Limb (tissue), 2 donors: ENCODE measurements at regions not wholly inside any gene's neighbourhood (a gene's known extent, or its start where the extent isn't known, plus 50 kb on each side); places are given as distances from the start of the nearest gene placed in this dataset.
A peak's percentile ranks its signal among the peaks of the same experiment; 100 is the strongest.
"Not testable (repeated sequence)": the region's sequence is repeated elsewhere in the genome, so short reads cannot be mapped to it uniquely, and the experiment has no call there.

ENCODE experiments used
- DNase-seq, 2 donors: peaks; one replicate each; pipeline ENCODE4 v3.0.0-alpha.2; 2016; ENCODE audit errors: extremely low spot score in 2 of 2

DNA sequence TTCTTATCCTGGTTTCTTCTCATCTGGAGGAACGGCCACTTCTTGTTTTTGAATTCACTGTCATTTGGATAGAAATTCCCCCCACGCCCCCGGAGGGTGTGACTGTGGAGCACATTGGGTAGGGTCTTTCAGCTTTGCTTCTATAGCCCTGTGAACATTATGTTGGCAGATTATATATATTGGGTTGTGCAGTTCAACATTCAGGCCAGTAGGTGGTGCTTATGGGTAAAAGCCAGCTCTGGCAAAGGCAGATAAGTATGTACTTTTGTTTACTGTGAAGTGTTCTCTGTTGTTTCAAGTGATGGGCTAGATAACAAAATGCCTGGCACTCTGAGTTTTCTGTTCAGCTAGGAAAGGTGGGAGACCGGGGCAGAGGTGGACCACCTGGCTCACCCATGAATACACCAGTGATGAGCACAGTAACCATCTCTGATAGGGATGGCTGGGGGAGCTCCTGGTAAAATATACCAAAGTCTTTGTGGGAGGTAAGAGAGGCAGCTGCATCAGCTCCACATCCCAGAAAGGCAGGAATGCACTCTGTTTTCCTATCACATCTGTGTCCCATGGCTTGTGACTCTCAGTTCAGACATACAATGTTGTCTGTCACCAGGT lies 1348.2 kb upstream of the RAG2 start:
- no peak for DNase-seq

GRCh38 chr11:37942081-37942480 lies 1344.0 kb upstream of the RAG2 start:
- no peak for DNase-seq

DNA sequence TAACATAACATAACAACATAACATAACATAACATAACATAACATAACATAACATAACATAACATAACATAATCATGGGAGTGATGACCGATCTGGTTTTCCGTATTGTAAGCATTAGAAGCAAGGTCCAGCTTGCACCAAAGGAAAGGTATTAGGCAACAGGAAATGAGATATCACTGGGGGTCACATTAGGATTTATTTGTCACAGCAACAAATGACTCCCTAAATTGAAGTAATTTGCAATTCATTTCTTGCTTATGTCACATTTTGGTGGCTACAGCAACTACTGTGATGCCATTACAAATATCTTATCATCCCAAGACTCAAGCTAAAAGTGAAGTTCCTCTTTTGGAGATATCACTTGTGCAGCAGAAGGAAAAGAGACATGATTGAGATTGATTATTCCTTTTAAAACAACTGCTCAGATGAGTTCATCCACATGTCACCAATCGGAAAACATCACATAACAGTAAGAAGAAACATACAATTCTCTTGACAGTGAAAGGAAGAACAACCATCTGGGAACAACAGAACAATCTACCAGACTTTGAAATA lies 1331.1 kb upstream of the RAG2 start:
- no peak for DNase-seq

GRCh38 chr11:37926772-37927171 lies 1328.7 kb upstream of the RAG2 start:
- no peak for DNase-seq

DNA sequence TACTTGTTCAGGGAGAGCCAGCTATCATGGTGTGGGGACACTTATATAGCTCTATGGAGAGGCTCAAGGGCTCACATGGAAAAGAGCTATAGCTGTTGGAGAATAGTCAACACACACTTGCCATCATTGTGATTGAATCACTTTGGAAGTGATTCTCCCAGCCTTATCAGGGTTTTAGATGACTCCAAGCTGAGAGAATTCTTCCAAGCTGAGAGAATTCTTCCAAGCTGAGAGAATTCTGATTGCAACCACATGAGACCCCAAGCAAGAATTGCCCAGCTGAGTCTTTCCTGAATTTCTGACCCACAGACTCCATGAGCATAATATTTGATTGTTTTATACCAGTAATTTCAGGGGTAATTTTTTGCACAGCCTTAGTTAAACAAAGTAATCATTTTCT lies 1318.3 kb upstream of the RAG2 start:
- DNase-seq = no peak

- no peak for DNase-seq
Observed at GRCh38 chr11:37914859-37915258, 1316.8 kb upstream of the RAG2 start.

- no peak for DNase-seq
Observed at GRCh38 chr11:37908219-37908548, 1310.1 kb upstream of the RAG2 start.

DNA sequence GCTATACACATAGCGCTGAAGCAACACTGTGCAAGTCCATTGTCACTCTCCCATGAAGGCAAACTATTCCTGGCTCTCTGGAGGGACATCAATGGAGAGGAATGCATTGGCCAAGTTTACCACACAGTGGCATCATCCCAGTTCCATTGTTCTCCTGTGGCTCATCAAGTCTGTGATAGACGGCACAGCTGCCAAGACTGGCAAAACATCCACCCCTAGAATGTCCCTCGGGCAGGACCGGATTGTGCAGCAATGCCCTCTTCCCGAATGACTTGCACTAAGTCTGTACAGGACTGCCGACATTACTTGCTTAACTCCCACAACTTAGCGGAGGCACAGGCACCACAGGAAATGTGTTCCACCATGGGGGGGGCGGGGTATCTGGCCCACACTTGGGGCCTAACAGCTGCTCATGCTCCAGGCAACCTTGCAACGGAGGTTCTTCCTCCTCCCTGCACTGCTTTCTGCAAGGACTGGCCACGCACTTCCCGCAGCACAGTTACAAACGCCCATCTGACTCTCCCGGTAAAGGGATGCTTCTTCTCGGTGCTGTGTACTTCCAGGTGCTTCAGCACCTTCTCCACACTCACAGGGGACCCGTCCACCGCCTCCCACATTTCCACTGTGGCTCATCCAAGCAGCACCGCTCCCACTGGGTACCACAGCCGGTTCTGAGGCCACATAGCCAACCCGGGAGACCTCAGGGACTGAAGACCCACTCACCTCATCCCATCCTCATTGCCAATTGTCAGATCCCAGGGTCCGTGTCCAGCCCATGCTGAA lies 1309.6 kb upstream of the RAG2 start:
- DNase-seq = no peak

GRCh38 chr11:37905707-37906417 lies 1307.8 kb upstream of the RAG2 start:
- DNase-seq = no peak

GRCh38 chr11:37896016-37896415 lies 1298.0 kb upstream of the RAG2 start:
- DNase-seq = no peak

DNA sequence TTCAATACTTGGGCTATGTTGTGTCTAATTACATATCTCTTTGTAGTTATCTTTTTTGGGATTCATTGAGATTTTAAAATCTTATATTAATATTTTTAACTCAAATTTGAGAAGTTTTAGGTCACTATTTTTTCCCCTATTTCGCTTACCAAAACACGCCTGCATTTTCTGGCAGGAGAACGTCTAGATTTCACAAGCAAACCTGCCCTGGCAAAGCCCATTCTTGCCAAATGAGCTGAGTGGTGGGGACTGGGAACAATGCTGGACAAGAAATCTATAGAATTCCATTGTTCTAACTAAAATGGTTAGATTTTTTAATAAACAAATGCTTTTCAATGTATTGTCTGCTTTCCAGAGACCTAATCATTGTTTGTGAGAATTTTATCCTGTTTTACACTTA lies 1283.7 kb upstream of the RAG2 start:
- DNase-seq = no peak

DNA sequence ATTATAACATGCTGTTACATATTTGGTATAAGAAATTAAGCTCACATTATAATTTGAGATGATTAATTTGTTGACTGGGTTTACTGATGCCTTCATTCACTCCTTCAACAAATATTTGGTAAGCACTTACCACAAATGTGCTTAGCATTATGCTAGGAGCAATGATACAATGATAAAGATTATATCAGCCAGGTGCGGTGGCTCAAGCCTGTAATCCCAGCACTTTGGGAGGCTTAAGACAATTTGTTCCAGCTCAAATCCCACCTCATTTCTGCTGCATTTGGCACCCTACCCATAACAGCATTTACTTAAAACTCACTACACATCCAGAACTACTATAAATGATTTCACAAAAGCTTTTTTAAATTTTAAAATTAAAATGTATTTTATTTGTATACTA lies 1263.6 kb upstream of the RAG2 start:
- no peak for DNase-seq

DNA sequence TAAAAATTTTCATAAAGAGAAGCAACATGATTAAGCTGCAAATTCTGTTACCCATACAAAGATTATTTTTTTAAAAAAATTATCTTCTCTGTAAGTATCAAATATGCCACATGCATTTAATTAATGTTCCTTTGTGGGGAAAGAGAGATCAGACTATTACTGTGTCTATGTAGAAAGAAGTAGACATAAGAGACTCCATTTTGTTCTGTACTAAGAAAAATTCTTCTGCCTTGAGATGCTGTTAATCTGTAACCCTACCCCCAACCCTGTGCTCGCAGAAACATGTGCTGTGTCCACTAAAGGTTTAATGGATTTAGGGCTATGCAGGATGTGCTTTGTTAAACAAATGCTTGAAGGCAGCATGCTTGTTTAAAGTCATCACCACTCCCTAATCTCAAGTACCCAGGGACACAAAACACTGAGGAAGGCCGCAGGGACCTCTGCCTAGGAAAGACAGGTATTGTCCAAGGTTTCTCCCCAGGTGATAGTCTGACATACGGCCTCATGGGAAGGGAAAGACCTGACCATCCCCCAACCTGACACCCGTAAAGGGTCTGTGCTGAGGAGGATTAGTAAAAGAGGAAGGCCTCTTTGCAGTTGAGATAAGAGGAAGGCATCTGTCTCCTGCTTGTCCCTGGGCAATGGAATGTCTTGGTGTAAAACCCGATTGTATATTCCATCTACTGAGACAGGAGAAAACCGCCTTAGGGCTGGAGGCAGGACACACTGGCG lies 1260.9 kb upstream of the RAG2 start:
- not testable (repeated sequence) for DNase-seq

DNA sequence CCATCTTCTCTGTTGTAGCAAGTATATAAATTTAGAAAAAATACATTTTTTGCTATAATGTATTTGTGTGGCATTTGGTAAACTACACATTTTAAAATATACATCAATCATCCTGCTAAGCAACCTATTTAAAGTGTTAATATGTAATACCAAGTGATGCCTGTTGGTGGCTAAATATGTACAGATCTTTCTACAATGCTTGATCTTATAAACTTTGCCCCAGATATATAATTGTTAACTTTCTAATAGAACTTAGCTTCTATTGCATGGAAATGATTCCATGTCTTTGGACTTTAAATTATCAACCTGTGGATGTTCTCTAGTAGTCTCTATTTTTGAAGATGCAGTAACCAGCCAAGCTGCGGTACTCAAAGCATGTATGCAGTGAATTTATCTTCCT lies 1260.4 kb upstream of the RAG2 start:
- no peak for DNase-seq

DNA sequence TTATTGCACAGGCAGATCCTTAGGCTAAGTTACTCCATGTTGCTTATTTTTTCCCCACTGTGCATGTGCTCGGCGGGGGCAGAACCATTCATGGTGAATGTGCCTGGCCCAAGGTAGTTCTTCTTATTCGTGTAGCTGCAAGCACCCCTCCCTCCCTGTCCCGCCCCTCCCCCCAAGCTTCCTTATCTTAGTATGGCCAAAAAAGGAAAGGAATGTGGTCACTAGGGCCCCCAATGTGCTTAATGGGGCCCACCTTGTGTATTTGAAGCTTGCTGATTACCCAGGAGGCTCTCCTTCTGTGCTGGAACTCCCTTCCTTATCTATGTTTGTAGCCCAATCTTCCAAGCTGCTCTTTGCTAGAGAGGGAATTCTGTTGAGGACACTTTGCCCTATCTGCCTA lies 1259.7 kb upstream of the RAG2 start:
- DNase-seq = no peak

DNA sequence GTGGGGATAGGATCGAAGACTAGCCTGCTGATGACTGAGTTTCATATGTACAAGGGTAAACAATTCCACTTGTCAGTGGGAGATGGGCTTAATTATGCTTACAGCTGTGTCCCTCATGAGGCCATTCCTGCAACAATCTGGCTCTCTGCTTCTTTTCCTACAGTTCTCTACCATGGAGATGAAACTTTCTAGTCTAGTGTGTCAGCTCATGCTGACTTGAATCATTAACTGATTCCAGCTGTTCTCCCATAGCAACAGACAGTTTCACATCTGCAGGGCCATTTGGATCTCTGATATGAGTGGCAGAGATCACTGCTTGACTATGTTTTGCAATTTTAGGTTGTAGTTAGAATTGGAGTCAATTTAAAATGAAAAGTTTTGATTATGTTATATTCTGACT lies 1251.7 kb upstream of the RAG2 start:
- DNase-seq = peak in 1 of 2 donors; percentile 21

DNA sequence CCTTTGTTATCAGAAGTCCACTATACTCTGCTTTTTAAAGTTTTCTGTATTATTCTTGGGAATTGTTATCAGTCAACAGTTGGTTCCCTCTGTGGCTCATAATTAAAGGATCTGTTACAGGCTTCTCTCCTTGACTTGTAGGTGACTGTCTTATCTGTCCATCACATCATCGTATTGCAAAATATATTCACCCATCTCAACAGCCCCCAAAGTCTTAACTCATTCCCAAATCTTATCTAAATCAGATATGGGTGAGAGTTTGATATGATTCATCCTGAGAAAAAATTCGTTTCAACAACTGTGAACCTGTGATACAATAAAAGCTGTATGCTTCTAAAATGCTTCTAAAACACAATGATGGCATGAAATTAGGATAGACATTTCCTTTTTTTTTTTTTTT lies 1245.6 kb upstream of the RAG2 start:
- DNase-seq = no peak

DNA sequence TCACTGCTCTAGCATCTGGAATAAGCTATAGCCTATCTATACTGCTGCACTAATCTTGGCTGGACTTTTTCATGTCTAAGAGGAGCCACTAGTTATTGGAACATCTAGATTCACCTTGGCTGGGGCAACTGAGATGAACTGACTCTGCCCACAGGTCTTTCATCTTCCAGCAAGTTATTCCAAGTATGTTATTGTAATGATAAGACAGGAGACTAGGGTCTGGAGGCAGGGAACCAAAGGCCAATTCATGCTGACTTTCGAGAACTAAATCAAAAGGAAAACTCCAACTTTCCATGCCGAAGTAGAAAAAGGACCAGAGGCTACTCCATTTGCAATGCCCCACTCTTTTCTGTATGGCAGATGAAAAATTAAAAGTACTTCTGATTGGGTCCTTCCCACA lies 1243.0 kb upstream of the RAG2 start:
- no peak for DNase-seq

- DNase-seq = not testable (repeated sequence)
Observed at GRCh38 chr11:37840345-37840744, 1242.3 kb upstream of the RAG2 start.

GRCh38 chr11:37830529-37830928 lies 1232.5 kb upstream of the RAG2 start:
- no peak for DNase-seq

GRCh38 chr11:37817727-37818270 lies 1219.8 kb upstream of the RAG2 start:
- DNase-seq = no peak
